ENCODE measurements at regions not wholly inside any gene's neighbourhood (a gene's known extent, or its start where the extent isn't known, plus 50 kb on each side); places are given as distances from the start of the nearest gene placed in this dataset.

DNA sequence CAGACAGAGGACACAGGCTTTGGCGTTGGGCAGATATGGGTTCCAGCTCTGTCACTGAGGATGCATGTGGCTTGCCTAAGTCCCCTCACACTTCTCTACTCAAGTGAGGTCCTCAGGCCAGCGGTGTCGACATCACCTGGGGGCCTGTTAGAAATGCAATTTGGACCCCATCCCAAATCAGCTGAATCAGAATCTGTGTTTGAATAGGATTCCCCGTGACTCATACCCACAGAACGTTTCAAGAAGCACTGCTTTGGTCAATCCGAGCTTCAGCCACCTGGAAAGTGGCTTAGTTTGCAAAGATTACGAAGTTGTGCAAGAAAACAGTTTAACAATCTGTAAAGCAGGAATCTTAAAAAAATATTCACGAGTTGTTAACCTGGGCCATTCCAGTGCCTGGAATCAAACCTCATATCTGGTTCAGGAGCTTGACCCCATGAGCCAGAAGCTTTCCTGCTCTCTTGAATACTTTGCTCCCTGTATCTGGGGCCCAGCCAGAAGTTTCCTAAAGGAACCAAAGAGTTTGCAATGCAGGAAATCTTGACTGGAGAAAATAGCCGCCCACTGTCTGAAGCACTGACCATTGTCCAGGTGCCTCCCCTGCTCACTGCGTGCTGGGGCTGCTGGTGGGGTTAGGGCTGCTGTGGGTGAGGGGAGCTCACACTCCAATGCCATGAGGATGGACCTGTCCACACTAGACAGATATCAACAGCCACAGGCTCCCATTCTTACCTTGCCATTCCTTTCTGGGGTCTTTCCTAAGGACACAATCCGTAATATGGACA lies 208.5 kb upstream of the LINGO1 start:
- TF ChIP-seq POLR2A (IDR thresholded peaks at IDR 0.05) (no peak), EP300 (IDR thresholded peaks at IDR 0.05) (no peak)
- TF ChIP-seq, protein P1, sequence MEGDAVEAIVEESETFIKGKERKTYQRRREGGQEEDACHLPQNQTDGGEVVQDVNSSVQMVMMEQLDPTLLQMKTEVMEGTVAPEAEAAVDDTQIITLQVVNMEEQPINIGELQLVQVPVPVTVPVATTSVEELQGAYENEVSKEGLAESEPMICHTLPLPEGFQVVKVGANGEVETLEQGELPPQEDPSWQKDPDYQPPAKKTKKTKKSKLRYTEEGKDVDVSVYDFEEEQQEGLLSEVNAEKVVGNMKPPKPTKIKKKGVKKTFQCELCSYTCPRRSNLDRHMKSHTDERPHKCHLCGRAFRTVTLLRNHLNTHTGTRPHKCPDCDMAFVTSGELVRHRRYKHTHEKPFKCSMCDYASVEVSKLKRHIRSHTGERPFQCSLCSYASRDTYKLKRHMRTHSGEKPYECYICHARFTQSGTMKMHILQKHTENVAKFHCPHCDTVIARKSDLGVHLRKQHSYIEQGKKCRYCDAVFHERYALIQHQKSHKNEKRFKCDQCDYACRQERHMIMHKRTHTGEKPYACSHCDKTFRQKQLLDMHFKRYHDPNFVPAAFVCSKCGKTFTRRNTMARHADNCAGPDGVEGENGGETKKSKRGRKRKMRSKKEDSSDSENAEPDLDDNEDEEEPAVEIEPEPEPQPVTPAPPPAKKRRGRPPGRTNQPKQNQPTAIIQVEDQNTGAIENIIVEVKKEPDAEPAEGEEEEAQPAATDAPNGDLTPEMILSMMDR (IDR thresholded peaks at IDR 0.05): no peak

All from ovary (tissue), 3 donors.